ENCODE measurements at regions not wholly inside any gene's neighbourhood (a gene's known extent, or its start where the extent isn't known, plus 50 kb on each side); places are given as distances from the start of the nearest gene placed in this dataset.
"Not testable (repeated sequence)": the region's sequence is repeated elsewhere in the genome, so short reads cannot be mapped to it uniquely, and the experiment has no call there.

GRCh38 chr3:177271811-177272501, 74.7 kb upstream of the TBL1XR1 start:
- TF ChIP-seq CTCF (IDR thresholded peaks at IDR 0.05; ENCODE audit: poor library complexity, severe bottlenecking); TAF1 (IDR thresholded peaks at IDR 0.05; ENCODE audit: low read depth): not testable (repeated sequence)

All from neural cell (in vitro differentiated cells).